ENCODE measurements at regions not wholly inside any gene's neighbourhood (a gene's known extent, or its start where the extent isn't known, plus 50 kb on each side); places are given as distances from the start of the nearest gene placed in this dataset.

DNA sequence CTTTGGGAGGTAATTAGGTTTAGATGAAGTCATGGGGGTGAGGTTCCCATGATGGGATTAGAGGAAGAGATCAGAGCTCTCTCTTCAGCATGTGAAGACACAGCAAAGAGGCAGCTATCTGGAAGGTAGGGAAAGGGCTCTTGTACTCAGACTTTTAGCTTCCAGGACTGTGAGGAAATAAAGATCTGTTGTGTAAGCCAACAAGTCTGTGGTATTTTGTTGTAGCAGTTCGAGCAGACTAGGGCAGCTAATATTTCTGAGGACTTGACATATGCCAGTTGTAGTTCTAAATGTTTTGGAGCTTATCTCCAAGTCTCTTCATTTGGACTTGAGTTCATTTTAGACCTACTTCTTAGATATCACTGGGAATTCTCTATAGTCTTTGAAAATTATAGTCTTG, 137.3 kb upstream of the PDE5A start:
- TF ChIP-seq, protein P1, sequence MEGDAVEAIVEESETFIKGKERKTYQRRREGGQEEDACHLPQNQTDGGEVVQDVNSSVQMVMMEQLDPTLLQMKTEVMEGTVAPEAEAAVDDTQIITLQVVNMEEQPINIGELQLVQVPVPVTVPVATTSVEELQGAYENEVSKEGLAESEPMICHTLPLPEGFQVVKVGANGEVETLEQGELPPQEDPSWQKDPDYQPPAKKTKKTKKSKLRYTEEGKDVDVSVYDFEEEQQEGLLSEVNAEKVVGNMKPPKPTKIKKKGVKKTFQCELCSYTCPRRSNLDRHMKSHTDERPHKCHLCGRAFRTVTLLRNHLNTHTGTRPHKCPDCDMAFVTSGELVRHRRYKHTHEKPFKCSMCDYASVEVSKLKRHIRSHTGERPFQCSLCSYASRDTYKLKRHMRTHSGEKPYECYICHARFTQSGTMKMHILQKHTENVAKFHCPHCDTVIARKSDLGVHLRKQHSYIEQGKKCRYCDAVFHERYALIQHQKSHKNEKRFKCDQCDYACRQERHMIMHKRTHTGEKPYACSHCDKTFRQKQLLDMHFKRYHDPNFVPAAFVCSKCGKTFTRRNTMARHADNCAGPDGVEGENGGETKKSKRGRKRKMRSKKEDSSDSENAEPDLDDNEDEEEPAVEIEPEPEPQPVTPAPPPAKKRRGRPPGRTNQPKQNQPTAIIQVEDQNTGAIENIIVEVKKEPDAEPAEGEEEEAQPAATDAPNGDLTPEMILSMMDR (IDR thresholded peaks at IDR 0.05): no peak
- no peak for TF ChIP-seq POLR2A (IDR thresholded peaks at IDR 0.05)
